ENCODE measurements at regions not wholly inside any gene's neighbourhood (a gene's known extent, or its start where the extent isn't known, plus 50 kb on each side); places are given as distances from the start of the nearest gene placed in this dataset.

- in situ Hi-C loops (cut with MboI; ENCODE audit: low pct_ligation_motif_present in 1 of 4, low pct_unique_long_range_greater_than_20kb in 1 of 4, low sequenced_read_pairs in 3 of 4) (no loop called here), intact Hi-C loops (cut with DNase I; ENCODE audit: low total_unique reads) (no loop called here)
- Histone ChIP-seq H3K36me3 (no peaks in the 10 kb centered on the region), H3K4me1 (no peaks in the 10 kb centered on the region), H3K4me3 (no peak overlapping the region), H3K27ac (no peak overlapping the region), H3K27me3 (no peaks in the 10 kb centered on the region), H3K9me3 (no peaks in the 10 kb centered on the region)
- TF ChIP-seq EP300 (IDR thresholded peaks at IDR 0.05; ENCODE audit: low read depth) (no peak), POLR2AphosphoS5 (IDR thresholded peaks at IDR 0.05) (no peak)
- 79 to 100% methylated on average over 1 to 11 of the region's 11 CpGs for WGBS, 2 donors (ENCODE audit: low coverage in 1 of 2)
- DNase-seq, result no peak
Measured at GRCh38 chr2:236848501-236848900, 237.2 kb upstream of the COPS8 start.

GRCh38 chr2:236849508-236849907, 236.2 kb upstream of the COPS8 start:
- Histone ChIP-seq H3K4me3 (no peak overlapping the region), H3K27ac (no peak overlapping the region), H3K36me3 (no peaks in the 10 kb centered on the region), H3K9me3 (no peaks in the 10 kb centered on the region), H3K4me1 (no peaks in the 10 kb centered on the region), H3K27me3 (no peaks in the 10 kb centered on the region)
- no peak for TF ChIP-seq CTCF (IDR thresholded peaks at IDR 0.05)
- TF ChIP-seq POLR2AphosphoS5 (IDR thresholded peaks at IDR 0.05), result no peak
- no peak for TF ChIP-seq POLR2A (IDR thresholded peaks at IDR 0.05)
- no peak for TF ChIP-seq EP300 (IDR thresholded peaks at IDR 0.05; ENCODE audit: low read depth)
- DNase-seq, result no peak
- in situ Hi-C loops (cut with MboI; ENCODE audit: low pct_ligation_motif_present in 1 of 4, low pct_unique_long_range_greater_than_20kb in 1 of 4, low sequenced_read_pairs in 3 of 4), result no loop called here
- intact Hi-C loops (cut with DNase I; ENCODE audit: low total_unique reads), result no loop called here
- WGBS, 2 donors (ENCODE audit: low coverage in 1 of 2), result 44% methylated on average over 2 of the region's 2 CpGs; no CpG with 5 or more reads in 1 of the 2 donors

GRCh38 chr2:236849940-236850339, 235.7 kb upstream of the COPS8 start:
- WGBS, 2 donors (ENCODE audit: low coverage in 1 of 2), result 90% methylated on average over 4 of the region's 4 CpGs; no CpG with 5 or more reads in 1 of the 2 donors
- intact Hi-C loops (cut with DNase I; ENCODE audit: low total_unique reads) (no loop called here), in situ Hi-C loops (cut with MboI; ENCODE audit: low pct_ligation_motif_present in 1 of 4, low pct_unique_long_range_greater_than_20kb in 1 of 4, low sequenced_read_pairs in 3 of 4) (no loop called here)
- Histone ChIP-seq H3K9me3 (no peaks in the 10 kb centered on the region), H3K36me3 (no peaks in the 10 kb centered on the region), H3K27ac (no peak overlapping the region), H3K4me3 (no peak overlapping the region), H3K27me3 (no peaks in the 10 kb centered on the region), H3K4me1 (no peaks in the 10 kb centered on the region)
- TF ChIP-seq POLR2AphosphoS5 (IDR thresholded peaks at IDR 0.05) (no peak), EP300 (IDR thresholded peaks at IDR 0.05; ENCODE audit: low read depth) (no peak)
- no peak for DNase-seq

GRCh38 chr2:236851187-236851586, 234.5 kb upstream of the COPS8 start:
- TF ChIP-seq CTCF (IDR thresholded peaks at IDR 0.05) (no peak), POLR2AphosphoS5 (IDR thresholded peaks at IDR 0.05) (no peak), POLR2A (IDR thresholded peaks at IDR 0.05) (no peak)
- Histone ChIP-seq H3K9me3 (no peaks in the 10 kb centered on the region), H3K27ac (no peak overlapping the region), H3K4me1 (no peaks in the 10 kb centered on the region), H3K4me3 (no peak overlapping the region), H3K36me3 (no peaks in the 10 kb centered on the region), H3K27me3 (no peaks in the 10 kb centered on the region)
- in situ Hi-C loops (cut with MboI; ENCODE audit: low pct_ligation_motif_present in 1 of 4, low pct_unique_long_range_greater_than_20kb in 1 of 4, low sequenced_read_pairs in 3 of 4) (no loop called here), intact Hi-C loops (cut with DNase I; ENCODE audit: low total_unique reads) (no loop called here)
- DNase-seq, result no peak
- 82 to 83% methylated on average over 3 of the region's 3 CpGs for WGBS, 2 donors (ENCODE audit: low coverage in 1 of 2)

GRCh38 chr2:236852100-236852976, 233.4 kb upstream of the COPS8 start:
- H3K4me1 ChIP-seq, result no peaks in the 10 kb centered on the region
- WGBS, 2 donors (ENCODE audit: low coverage in 1 of 2), result 55 to 60% methylated on average over 9 to 17 of the region's 17 CpGs
- H3K9me3 ChIP-seq, result no peaks in the 10 kb centered on the region
- TF ChIP-seq POLR2A (IDR thresholded peaks at IDR 0.05) (no peak), CTCF (IDR thresholded peaks at IDR 0.05) (no peak), EP300 (IDR thresholded peaks at IDR 0.05; ENCODE audit: low read depth) (no peak), POLR2AphosphoS5 (IDR thresholded peaks at IDR 0.05) (no peak)
- no peak overlapping the region for H3K4me3 ChIP-seq
- intact Hi-C loops (cut with DNase I; ENCODE audit: low total_unique reads) (no loop called here), in situ Hi-C loops (cut with MboI; ENCODE audit: low pct_ligation_motif_present in 1 of 4, low pct_unique_long_range_greater_than_20kb in 1 of 4, low sequenced_read_pairs in 3 of 4) (no loop called here)
- no peak for DNase-seq
- no peaks in the 10 kb centered on the region for H3K27me3 ChIP-seq
- no peaks in the 10 kb centered on the region for H3K36me3 ChIP-seq
- no peak overlapping the region for H3K27ac ChIP-seq
